Tibial nerve (tissue), 4 donors: ENCODE measurements at regions not wholly inside any gene's neighbourhood (a gene's known extent, or its start where the extent isn't known, plus 50 kb on each side); places are given as distances from the start of the nearest gene placed in this dataset.

ENCODE experiments used
- DNase-seq, 2 donors: peaks; one replicate each; pipeline ENCODE4 v3.0.0-alpha.2; 2019; ENCODE audit warnings: low spot score in 2 of 2
- H3K27ac ChIP-seq, 4 donors: fragments of 200-600 bp; sonication (generic) in 3 of 4; one replicate each; pipeline ENCODE4 v1.5.1; 2017 to 2019; ENCODE audit warnings: mild to moderate bottlenecking in 1 of 4
- H3K27me3 ChIP-seq, 2 donors: fragments of 200-600 bp; sonication (generic) in 1 of 2; one replicate each; pipeline versions ENCODE4 v1.5.1 to v1.6.0; 2017 to 2019
- H3K36me3 ChIP-seq, 3 donors: fragments of 200-600 bp; sonication (generic); one replicate each; pipeline ENCODE4 v1.5.1; 2018 to 2019
- H3K4me1 ChIP-seq, 4 donors: fragments of 200-600 bp; sonication (generic) in 3 of 4; one replicate each; pipeline ENCODE4 v1.5.1; 2017 to 2019
- H3K4me3 ChIP-seq, 4 donors: fragments of 200-600 bp; sonication (generic) in 3 of 4; one replicate each; pipeline ENCODE4 v1.5.1; 2017 to 2019; ENCODE audit warnings: mild to moderate bottlenecking in 1 of 4, moderate library complexity in 1 of 4
- H3K9me3 ChIP-seq, 4 donors: fragments of 200-600 bp; sonication (generic) in 3 of 4; one replicate each; pipeline ENCODE4 v1.5.1; 2017 to 2019
- CTCF ChIP-seq, 5 experiments: fragments of 200-600 bp in 3 of 5; fragments of 450-650 bp in 2 of 5; sonication (generic) in 3 of 5; IDR thresholded peaks; one replicate each; pipeline ENCODE4 v1.5.1; 2016 to 2019; ENCODE audit warnings: antibody characterized with exemption in 5 of 5, mild to moderate bottlenecking in 3 of 5, moderate library complexity in 2 of 5
- EP300 ChIP-seq, 2 donors: sonication (generic); formaldehyde crosslinking; IDR thresholded peaks; one replicate each; pipeline ENCODE4 v1.6.1; 2017; ENCODE audit warnings: antibody characterized with exemption in 2 of 2, mild to moderate bottlenecking in 1 of 2
- POLR2A ChIP-seq, 2 donors: fragments of 450-650 bp; IDR thresholded peaks; one replicate each; pipeline ENCODE4 v1.6.1; 2017; ENCODE audit warnings: antibody characterized with exemption in 2 of 2, mild to moderate bottlenecking in 2 of 2, moderate library complexity in 2 of 2
- WGBS, 2 donors: methylation state at CpG; one replicate each; pipeline ENCODE4 v1.1.5; 2018; 5-methylcytosine and 5-hydroxymethylcytosine counted together

- H3K4me3 ChIP-seq = no peak overlapping the region
- H3K4me1 ChIP-seq = peaks cover 0 to 4% (median 0%) of the 10 kb centered on the region in 4 donors
- no peak for DNase-seq
- H3K9me3 ChIP-seq = no peaks in the 10 kb centered on the region
- WGBS, 2 donors = 0% methylated on average over 1 of the region's 1 CpG
- TF ChIP-seq EP300 (IDR thresholded peaks at IDR 0.05) (no peak), POLR2A (IDR thresholded peaks at IDR 0.05) (no peak), CTCF (IDR thresholded peaks at IDR 0.05) (no peak)
- H3K36me3 ChIP-seq = no peaks in the 10 kb centered on the region
- H3K27ac ChIP-seq = no peak overlapping the region
- no peaks in the 10 kb centered on the region for H3K27me3 ChIP-seq
Measured at GRCh38 chr18:44541781-44542180, 138.9 kb upstream of the SETBP1 start.

DNA sequence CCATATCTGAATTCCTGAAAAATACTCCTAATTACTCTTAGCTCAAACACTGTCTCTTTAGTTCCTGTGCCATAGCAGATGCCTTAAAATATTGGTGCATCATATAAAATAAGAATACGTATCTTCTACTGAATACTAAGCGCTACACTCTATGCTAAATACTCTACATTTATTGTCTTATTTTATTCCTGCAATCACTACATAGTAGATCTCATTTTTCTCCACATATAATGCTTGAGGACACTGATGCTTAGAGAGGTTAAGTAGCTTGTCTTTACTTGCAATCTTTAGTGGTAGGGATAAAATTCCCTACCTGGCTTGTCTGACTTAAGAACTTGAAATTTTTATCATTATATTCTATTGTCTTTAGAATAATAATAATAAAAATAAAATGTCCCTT is 137.3 kb upstream of the SETBP1 start:
- no peak overlapping the region for H3K4me3 ChIP-seq
- 94 to 100% methylated on average over 2 of the region's 2 CpGs for WGBS, 2 donors
- no peak overlapping the region for H3K27ac ChIP-seq
- no peak for DNase-seq
- no peaks in the 10 kb centered on the region for H3K27me3 ChIP-seq
- no peaks in the 10 kb centered on the region for H3K9me3 ChIP-seq
- TF ChIP-seq CTCF (IDR thresholded peaks at IDR 0.05) (no peak), EP300 (IDR thresholded peaks at IDR 0.05) (no peak), POLR2A (IDR thresholded peaks at IDR 0.05) (no peak)
- no peaks in the 10 kb centered on the region for H3K36me3 ChIP-seq
- H3K4me1 ChIP-seq = peaks cover 0 to 7% (median 0%) of the 10 kb centered on the region in 4 donors

- TF ChIP-seq EP300 (IDR thresholded peaks at IDR 0.05) (no peak), CTCF (IDR thresholded peaks at IDR 0.05) (no peak), POLR2A (IDR thresholded peaks at IDR 0.05) (no peak)
- 91 to 94% methylated on average over 2 of the region's 2 CpGs for WGBS, 2 donors
Measured at GRCh38 chr18:44545359-44545985, 135.2 kb upstream of the SETBP1 start.

DNA sequence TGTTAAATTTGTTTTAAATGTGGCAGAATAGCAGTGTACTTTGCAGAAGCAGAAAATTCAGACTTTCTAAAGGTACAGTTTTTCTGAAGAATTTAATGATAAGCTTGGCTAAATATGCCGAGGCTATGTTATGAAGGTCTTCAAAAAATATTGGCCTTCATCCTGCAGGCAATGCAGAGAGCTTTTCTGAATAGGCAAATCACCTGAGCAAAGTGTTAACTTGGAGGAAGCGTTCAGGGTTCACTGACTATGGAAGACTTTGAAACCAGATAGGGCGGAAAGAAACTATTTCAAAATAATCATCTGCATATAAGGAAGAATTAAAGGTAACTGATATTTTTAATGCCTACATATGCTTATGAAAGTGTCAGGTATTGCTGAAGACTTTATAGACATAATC is 133.7 kb upstream of the SETBP1 start:
- DNase-seq = no peak
- Histone ChIP-seq H3K27me3 (no peaks in the 10 kb centered on the region), H3K4me3 (no peak overlapping the region), H3K36me3 (no peaks in the 10 kb centered on the region), H3K27ac (no peak overlapping the region), H3K9me3 (no peaks in the 10 kb centered on the region), H3K4me1 (peaks cover 0 to 13% (median 0%) of the 10 kb centered on the region in 4 donors)
- TF ChIP-seq EP300 (IDR thresholded peaks at IDR 0.05) (no peak), POLR2A (IDR thresholded peaks at IDR 0.05) (no peak), CTCF (IDR thresholded peaks at IDR 0.05) (no peak)
- WGBS, 2 donors = 83 to 97% methylated on average over 3 of the region's 3 CpGs

More at GRCh38 chr18:44545359-44545985, 135.2 kb upstream of the SETBP1 start:
- Histone ChIP-seq H3K9me3 (no peaks in the 10 kb centered on the region), H3K4me3 (no peak overlapping the region), H3K4me1 (peaks cover 0 to 17% (median 0%) of the 10 kb centered on the region in 4 donors), H3K27me3 (no peaks in the 10 kb centered on the region), H3K36me3 (no peaks in the 10 kb centered on the region), H3K27ac (no peak overlapping the region)
- no peak for DNase-seq

DNA sequence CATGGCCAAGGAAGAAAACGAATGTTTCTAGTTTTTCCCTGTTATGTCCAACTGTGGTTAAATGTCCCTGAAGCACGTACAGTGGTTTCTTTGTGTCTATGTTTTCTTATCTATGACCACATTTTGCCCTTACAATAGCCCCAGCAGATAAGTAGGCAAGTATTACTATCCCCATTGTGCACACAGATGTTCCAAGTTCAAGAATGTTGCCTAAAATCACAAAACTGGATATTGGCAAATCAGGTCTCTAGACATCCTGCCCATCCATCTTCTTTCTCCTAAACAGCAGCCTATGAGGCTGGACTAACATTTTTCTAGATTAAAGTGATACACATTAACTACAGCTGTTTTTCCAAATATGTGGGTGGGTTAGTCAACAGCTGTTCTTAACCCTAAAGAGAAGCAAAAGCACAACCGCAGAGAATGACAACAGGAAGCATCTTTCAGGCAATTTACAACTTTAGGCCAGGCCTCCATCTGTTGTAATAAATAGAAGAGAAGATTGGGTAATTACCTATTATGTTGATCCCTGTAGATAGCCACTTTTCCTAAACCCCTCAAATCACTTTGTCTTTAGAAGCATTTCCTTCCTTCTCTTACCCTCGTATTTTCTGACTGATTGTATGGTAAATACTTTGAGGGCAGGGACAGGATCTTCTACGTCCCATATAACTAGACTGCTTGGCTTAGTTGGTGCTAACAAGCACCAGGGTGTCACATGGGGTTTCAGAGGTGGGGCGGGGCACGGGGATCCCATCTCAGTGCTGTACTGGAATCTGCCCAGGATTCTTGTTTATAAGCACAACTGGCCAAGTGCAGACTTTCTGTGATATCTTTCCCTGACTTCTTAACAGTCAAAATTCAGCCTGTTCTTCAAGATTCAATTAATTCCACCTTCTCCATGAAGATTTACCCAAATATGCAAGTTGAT is 132.1 kb upstream of the SETBP1 start:
- Histone ChIP-seq H3K9me3 (no peaks in the 10 kb centered on the region), H3K36me3 (no peaks in the 10 kb centered on the region), H3K27me3 (no peaks in the 10 kb centered on the region), H3K4me3 (no peak overlapping the region), H3K27ac (no peak overlapping the region), H3K4me1 (peaks cover 0 to 13% (median 0%) of the 10 kb centered on the region in 4 donors)
- 33 to 46% methylated on average over 7 of the region's 7 CpGs for WGBS, 2 donors
- TF ChIP-seq CTCF (IDR thresholded peaks at IDR 0.05) = no peak
- TF ChIP-seq EP300 (IDR thresholded peaks at IDR 0.05) = no peak
- no peak for TF ChIP-seq POLR2A (IDR thresholded peaks at IDR 0.05)
- DNase-seq = no peak
